WTC11 (cell line): ENCODE measurements at regions not wholly inside any gene's neighbourhood (a gene's known extent, or its start where the extent isn't known, plus 50 kb on each side); places are given as distances from the start of the nearest gene placed in this dataset.

Source experiments
- ATAC-seq: fragments of 200-7000 bp; cut with Tn5 transposase; 2 replicates; pipeline ENCODE4 v1.10.0; 2021; ENCODE audit warnings: mild to moderate bottlenecking, moderate library complexity
- CTCF ChIA-PET: fragments of 300-600 bp; sonication (Branson Sonifier 250); formaldehyde crosslinking; loops from one replicate; lab custom pipeline; 2021; ENCODE audit warnings: antibody characterized with exemption; lab: Charles Lee
- POLR2A ChIA-PET: fragments of 350-600 bp; sonication (Branson Sonifier 250); formaldehyde crosslinking; loops from one replicate; lab custom pipeline; 2021; ENCODE audit warnings: antibody characterized with exemption; lab: Charles Lee
- DNase-seq: peaks from one replicate; pipeline ENCODE4 v3.0.0; 2021; ENCODE audit warnings: low spot score
- H3K27ac Mint-ChIP-seq: 2 replicates; pipeline ENCODE4 v1.8.0; 2021; ENCODE audit warnings: mixed read lengths
- H3K27me3 Mint-ChIP-seq: 2 replicates; pipeline ENCODE4 v1.8.0; 2021; ENCODE audit warnings: low read depth, mild to moderate bottlenecking, moderate library complexity, mixed read lengths
- H3K36me3 Mint-ChIP-seq: 2 replicates; pipeline ENCODE4 v1.8.0; 2021; ENCODE audit warnings: mixed read lengths
- H3K4me1 Mint-ChIP-seq: 2 replicates; pipeline ENCODE4 v1.8.0; 2022; ENCODE audit warnings: mixed read lengths
- H3K4me3 Mint-ChIP-seq: 2 replicates; pipeline ENCODE4 v1.8.0; 2021; ENCODE audit warnings: mild to moderate bottlenecking, moderate library complexity, mixed read lengths
- H3K9me3 Mint-ChIP-seq: 2 replicates; pipeline ENCODE4 v1.8.0; 2021; ENCODE audit warnings: mixed read lengths
- AR ChIP-seq: fragments of 250-450 bp; sonication (Bioruptor Pico); IDR thresholded peaks from 2 replicates; pipeline ENCODE4 v1.9.0; 2021; ENCODE audit warnings: mild to moderate bottlenecking
- ATF1 ChIP-seq: sonication (generic); formaldehyde crosslinking; IDR thresholded peaks from 2 replicates; pipeline ENCODE4 v1.8.1; 2023; ENCODE audit warnings: mild to moderate bottlenecking, moderate library complexity, missing genetic modification reagents
- CREB1 ChIP-seq: sonication (generic); formaldehyde crosslinking; IDR thresholded peaks from 2 replicates; pipeline ENCODE4 v1.8.0; 2023; ENCODE audit warnings: mild to moderate bottlenecking, missing genetic modification reagents
- ETV6 ChIP-seq: sonication (generic); formaldehyde crosslinking; IDR thresholded peaks from 2 replicates; pipeline ENCODE4 v1.8.1; 2022; ENCODE audit warnings: mild to moderate bottlenecking, missing genetic modification reagents
- FOXK1 ChIP-seq: sonication (generic); formaldehyde crosslinking; IDR thresholded peaks from 2 replicates; pipeline ENCODE4 v1.8.0; 2022; ENCODE audit warnings: mild to moderate bottlenecking, moderate library complexity, missing genetic modification reagents
- FOXP4 ChIP-seq: sonication (generic); formaldehyde crosslinking; IDR thresholded peaks from 2 replicates; pipeline ENCODE4 v1.8.0; 2022; ENCODE audit warnings: mild to moderate bottlenecking, missing genetic modification reagents
- HMGXB4 ChIP-seq: sonication (generic); formaldehyde crosslinking; IDR thresholded peaks from 2 replicates; pipeline ENCODE4 v1.8.1; 2023; ENCODE audit warnings: mild to moderate bottlenecking, moderate library complexity, missing genetic modification reagents
- MAX ChIP-seq: sonication (generic); formaldehyde crosslinking; IDR thresholded peaks from 2 replicates; pipeline ENCODE4 v1.8.0; 2022; ENCODE audit warnings: mild to moderate bottlenecking, missing genetic modification reagents
- MLX ChIP-seq: sonication (generic); formaldehyde crosslinking; IDR thresholded peaks from 2 replicates; pipeline ENCODE4 v1.8.1; 2023; ENCODE audit warnings: mild to moderate bottlenecking, missing genetic modification reagents, moderate library complexity
- MXD4 ChIP-seq: fragments of 250-450 bp; sonication (Bioruptor Pico); IDR thresholded peaks from 2 replicates; pipeline ENCODE4 v1.8.0; 2021; ENCODE audit warnings: mild to moderate bottlenecking, moderate library complexity, borderline replicate concordance
- MYBL2 ChIP-seq: sonication (generic); formaldehyde crosslinking; IDR thresholded peaks from 2 replicates; pipeline ENCODE4 v1.8.1; 2023; ENCODE audit warnings: mild to moderate bottlenecking, moderate library complexity, missing genetic modification reagents
- NFATC4 ChIP-seq: fragments of 250-450 bp; sonication (Bioruptor Pico); IDR thresholded peaks from 2 replicates; pipeline ENCODE4 v1.9.0; 2021; ENCODE audit warnings: mild to moderate bottlenecking
- NR2C2 ChIP-seq: sonication (generic); formaldehyde crosslinking; IDR thresholded peaks from 2 replicates; pipeline ENCODE4 v1.8.0; 2022; ENCODE audit warnings: mild to moderate bottlenecking, missing genetic modification reagents
- TEAD1 ChIP-seq: sonication (generic); formaldehyde crosslinking; IDR thresholded peaks from 2 replicates; pipeline ENCODE4 v1.8.0; 2022; ENCODE audit warnings: mild to moderate bottlenecking, missing genetic modification reagents
- TEAD4 ChIP-seq: sonication (generic); formaldehyde crosslinking; IDR thresholded peaks from 2 replicates; pipeline ENCODE4 v1.8.0; 2022; ENCODE audit warnings: mild to moderate bottlenecking, missing genetic modification reagents
- ZNF263 ChIP-seq: sonication (generic); formaldehyde crosslinking; IDR thresholded peaks from 2 replicates; pipeline ENCODE4 v1.8.1; 2022; ENCODE audit warnings: low read depth, mild to moderate bottlenecking, moderate library complexity, missing genetic modification reagents
- ZNF416 ChIP-seq: fragments of 250-450 bp; sonication (Bioruptor Pico); IDR thresholded peaks from 2 replicates; pipeline ENCODE4 v1.9.0; 2021; ENCODE audit warnings: mild to moderate bottlenecking, inconsistent platforms
- ZNF423 ChIP-seq: fragments of 250-450 bp; sonication (Bioruptor Pico); IDR thresholded peaks from 2 replicates; pipeline ENCODE4 v2.1.2; 2022; ENCODE audit warnings: mild to moderate bottlenecking, moderate library complexity
- ZSCAN18 ChIP-seq: fragments of 250-450 bp; sonication (Bioruptor Pico); IDR thresholded peaks from 2 replicates; pipeline ENCODE4 v2.1.2; 2022; ENCODE audit warnings: mild to moderate bottlenecking, moderate library complexity

GRCh38 chr12:97616946-97617345 lies 154.3 kb downstream of the RMST start:
- no peak overlapping the region for H3K4me3 Mint-ChIP-seq
- POLR2A ChIA-PET, result no interaction called here

GRCh38 chr12:97628962-97629361 lies 166.4 kb downstream of the RMST start:
- Mint-ChIP-seq H3K36me3 (no peaks in the 10 kb centered on the region), H3K27me3 (no peaks in the 10 kb centered on the region), H3K4me3 (no peak overlapping the region), H3K9me3 (no peaks in the 10 kb centered on the region), H3K27ac (no peak overlapping the region), H3K4me1 (no peaks in the 10 kb centered on the region)
- POLR2A ChIA-PET, result no interaction called here
- CTCF ChIA-PET, result no interaction called here
- ATAC-seq, result no peak
- DNase-seq, result no peak
- TF ChIP-seq MLX (CRISPR knock-in tag) (no peak), MYBL2 (CRISPR knock-in tag) (no peak), FOXK1 (CRISPR knock-in tag) (no peak), HMGXB4 (CRISPR knock-in tag) (no peak), FOXP4 (CRISPR knock-in tag) (no peak), ZSCAN18 (CRISPR knock-in tag) (no peak), CREB1 (CRISPR knock-in tag) (no peak), ZNF423 (no peak), ATF1 (CRISPR knock-in tag) (no peak), ZNF416 (CRISPR knock-in tag) (no peak), ZNF263 (CRISPR knock-in tag) (no peak), NFATC4 (CRISPR knock-in tag) (no peak), MAX (no peak), TEAD4 (CRISPR knock-in tag) (no peak), MXD4 (CRISPR knock-in tag) (no peak), ETV6 (CRISPR knock-in tag) (no peak), NR2C2 (CRISPR knock-in tag) (no peak), AR (CRISPR knock-in tag) (no peak)

More at GRCh38 chr12:97616946-97617345, 154.3 kb downstream of the RMST start:
- Mint-ChIP-seq H3K9me3 (peaks cover 4% of the 10 kb centered on the region; the same call in 1 of the 2 replicates), H3K27ac (no peak overlapping the region), H3K27me3 (no peaks in the 10 kb centered on the region), H3K4me1 (no peaks in the 10 kb centered on the region), H3K36me3 (no peaks in the 10 kb centered on the region)
- TF ChIP-seq TEAD1 (CRISPR knock-in tag), result no peak
- TF ChIP-seq FOXK1 (CRISPR knock-in tag), result no peak
- CTCF ChIA-PET, result no interaction called here
- DNase-seq (no peak), ATAC-seq (no peak)
